HG02610 (cell line): ENCODE measurements at regions not wholly inside any gene's neighbourhood (a gene's known extent, or its start where the extent isn't known, plus 50 kb on each side); places are given as distances from the start of the nearest gene placed in this dataset.
"Not testable (repeated sequence)": the region's sequence is repeated elsewhere in the genome, so short reads cannot be mapped to it uniquely, and the experiment has no call there.

Experiments used
- ATAC-seq: cut with Tn5 transposase; IDR thresholded peaks from one replicate; pipeline ENCODE4 v1.9.1; 2021; ENCODE audit warnings: mild to moderate bottlenecking, moderate library complexity; ENCODE audit not compliant: unreplicated experiment

DNA sequence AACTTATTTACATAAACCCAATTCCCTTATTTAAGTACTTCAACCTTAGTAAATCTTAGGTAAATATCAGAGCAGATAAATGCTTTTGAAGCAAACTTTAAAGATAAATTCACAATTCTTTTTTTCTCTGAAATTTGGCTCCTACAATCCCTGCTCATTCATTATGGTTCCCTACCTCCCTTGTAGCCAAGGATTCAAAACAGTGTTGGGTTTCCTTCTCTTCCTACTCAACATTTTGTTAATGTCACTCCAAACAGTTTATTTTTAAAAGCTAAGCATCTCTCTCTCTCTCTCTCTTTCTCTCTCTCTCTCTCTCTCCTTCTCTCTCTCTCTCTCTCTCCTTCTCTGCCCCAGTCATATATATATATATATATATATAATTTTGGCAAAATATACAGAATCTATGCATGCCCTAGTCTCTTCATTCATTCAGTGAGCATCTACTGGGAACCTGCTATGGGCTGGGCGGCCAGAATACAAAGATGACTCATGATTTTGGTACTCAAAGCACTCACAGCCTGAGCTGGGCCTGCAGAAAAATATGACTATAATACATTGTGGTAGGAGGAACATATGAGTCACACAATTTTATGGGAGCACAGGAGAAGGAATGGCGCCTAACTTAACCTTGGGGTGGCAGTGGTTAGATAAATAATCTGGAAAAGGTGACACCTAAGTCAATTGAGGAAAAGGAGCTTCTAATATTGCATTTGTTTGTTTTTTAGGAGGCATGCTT lies 123.7 kb upstream of the DHRS4 start:
- ATAC-seq = no peak

DNA sequence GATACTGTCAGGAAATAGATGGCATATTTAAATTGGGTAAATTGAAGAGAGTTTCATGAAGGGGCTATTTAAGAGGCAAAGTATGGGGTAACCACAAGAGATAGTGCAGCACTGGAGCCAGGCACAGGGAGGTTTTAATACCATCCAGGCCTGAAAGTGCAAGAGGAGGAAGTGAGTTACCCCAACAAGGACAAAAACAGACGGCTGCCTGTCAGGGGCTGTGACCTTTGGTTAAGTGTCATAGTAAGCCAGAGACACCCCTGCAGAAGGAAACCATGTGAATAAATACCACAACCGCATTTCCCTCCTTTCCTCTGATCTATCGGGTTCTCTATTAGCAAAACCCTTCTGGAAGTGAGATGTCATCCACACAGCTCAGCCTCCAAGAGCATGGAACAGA lies 122.0 kb upstream of the DHRS4 start:
- no peak for ATAC-seq

- no peak for ATAC-seq
Measured at GRCh38 chr14:23861666-23862065, 91.9 kb upstream of the DHRS4 start.

GRCh38 chr14:23862513-23862912 lies 91.1 kb upstream of the DHRS4 start:
- no peak for ATAC-seq

DNA sequence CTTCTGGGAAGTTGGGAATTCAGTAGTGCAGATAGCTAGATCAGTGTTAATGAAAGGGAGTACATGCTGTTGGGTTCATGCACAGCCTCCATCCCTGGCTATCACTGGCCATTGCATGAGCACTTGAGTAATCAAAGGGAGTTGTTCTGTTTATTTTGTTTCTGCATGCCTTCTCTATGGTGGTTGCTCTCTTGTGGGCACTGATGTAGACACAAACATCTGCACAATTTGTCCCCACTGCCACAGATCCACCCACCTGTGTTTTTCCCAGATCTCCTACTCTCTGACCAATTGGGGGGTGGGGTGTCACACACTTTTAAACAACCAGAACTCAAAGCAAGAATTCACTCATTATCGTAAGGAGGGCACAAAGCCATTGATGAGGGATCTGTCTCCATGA lies 89.7 kb upstream of the DHRS4 start:
- no peak for ATAC-seq

DNA sequence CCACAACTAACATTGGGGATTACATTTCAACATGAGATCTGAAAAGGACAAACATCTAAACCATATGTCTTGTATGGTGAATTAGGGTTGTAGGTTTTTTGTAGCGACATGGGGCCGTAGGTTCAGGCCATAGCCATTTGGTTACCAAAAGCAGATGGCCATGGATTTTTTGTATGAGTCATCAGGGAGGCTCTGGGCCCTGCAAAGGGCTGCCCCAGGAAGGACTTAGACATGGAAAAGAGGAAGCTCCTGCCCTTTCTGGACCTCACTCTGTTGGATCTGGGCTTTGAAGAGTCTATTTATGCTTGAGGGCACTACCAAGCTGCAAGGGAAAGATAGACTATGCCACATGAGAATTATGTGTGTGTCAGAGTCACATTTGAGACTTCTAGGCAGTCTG lies 89.3 kb upstream of the DHRS4 start:
- no peak for ATAC-seq

GRCh38 chr14:23864861-23865260 lies 88.7 kb upstream of the DHRS4 start:
- ATAC-seq = no peak

- ATAC-seq = no peak
Measured at GRCh38 chr14:23865502-23865901, 88.1 kb upstream of the DHRS4 start.

GRCh38 chr14:23866269-23866668 lies 87.3 kb upstream of the DHRS4 start:
- no peak for ATAC-seq

DNA sequence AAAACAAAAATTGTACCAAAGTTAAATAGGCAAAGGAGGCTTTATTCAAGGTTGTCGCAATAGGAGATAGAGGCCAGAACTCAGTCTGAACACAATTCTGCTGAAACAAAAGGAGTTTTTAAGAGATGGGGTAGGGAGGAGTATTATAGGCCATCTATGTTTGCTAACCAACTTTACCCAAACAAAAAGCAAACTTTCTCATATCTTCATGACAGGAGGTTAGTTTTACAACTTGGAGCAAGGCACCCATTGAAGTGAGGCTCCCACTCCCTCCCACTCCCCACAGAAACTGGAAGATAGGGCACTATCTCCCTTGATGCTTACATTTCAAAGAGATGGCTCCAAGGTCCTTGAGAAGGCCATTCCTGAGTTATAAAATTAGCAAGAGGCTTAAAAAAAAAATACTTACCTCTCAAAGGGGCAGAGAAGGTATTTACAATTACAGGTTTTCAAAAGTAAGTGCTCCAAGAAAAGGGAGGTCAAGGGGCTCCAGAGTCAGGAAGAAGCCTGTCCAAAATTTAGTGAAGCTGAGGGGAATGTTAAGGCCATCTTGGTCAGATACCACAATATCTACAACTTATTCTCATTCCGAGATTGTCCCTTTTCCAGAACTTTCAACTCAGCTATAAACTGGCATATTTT lies 84.4 kb upstream of the DHRS4 start:
- no peak for ATAC-seq

DNA sequence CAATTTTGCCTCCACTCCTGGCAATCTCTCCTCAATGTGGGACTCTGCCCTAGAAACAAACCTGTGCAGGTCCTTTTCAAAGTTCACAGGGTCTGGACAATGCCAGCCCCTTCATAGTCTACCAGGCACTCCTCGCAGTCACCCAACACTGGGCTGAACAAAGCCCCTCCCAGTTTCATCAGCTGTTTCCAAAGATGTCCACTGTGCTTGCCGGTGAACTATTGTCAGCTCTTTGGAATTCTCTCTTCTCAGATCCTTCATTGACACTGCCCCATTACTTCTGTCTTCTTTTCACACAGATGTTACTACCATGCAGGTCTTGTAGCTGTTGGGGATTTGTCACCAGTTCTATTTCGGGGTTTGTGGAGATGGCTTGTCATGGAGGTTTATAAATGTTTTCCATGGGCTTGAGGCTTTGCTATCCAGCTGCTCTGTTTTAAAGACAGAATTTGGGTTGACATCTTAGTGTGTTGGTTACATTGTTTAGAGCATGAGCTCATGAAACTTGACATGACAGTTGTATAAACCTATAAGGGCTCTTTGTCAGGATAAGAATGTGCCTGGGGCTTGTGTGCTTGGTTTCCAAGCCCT lies 77.3 kb upstream of the DHRS4 start:
- ATAC-seq = no peak

DNA sequence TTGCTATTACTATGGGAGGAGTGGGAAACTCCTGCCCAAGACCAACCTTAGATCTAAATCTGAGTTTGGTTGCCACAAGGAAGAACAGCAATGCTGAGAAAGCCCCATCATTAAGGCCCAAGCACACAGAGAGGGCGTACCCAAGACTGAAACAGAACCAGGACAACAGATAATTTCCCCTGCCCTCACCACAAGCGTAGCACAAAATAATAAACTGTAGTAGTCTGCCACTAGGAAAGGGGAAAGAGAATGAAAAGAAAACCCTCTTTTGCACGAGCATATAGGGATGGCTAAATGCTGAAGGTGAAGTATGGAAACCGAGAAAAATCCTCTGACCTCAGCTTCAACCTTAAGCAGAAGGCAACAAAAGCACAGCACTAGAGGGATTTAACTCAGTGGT lies 76.5 kb upstream of the DHRS4 start:
- ATAC-seq = peak; percentile 75

GRCh38 chr14:23877538-23878180 lies 75.9 kb upstream of the DHRS4 start:
- ATAC-seq = peak; percentile 84

DNA sequence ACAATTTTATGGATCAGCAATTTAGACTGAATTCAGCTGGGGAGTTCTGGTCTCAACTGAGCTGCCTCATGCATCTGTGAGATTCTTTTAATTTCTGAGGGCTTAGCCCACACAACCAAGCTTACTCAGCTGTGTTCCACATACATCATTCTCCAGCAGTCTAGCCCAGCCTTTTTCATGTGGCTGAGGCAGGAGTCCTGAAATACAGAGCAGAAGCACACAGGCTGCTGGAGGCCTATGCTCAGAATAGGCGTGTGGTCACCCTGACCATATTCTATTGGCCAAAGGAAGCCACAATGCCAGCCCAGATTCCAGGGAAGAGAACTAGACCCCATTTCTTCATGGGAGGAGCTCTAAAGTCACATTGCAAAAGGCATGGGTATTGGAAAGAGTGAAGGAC lies 72.3 kb upstream of the DHRS4 start:
- ATAC-seq = no peak

DNA sequence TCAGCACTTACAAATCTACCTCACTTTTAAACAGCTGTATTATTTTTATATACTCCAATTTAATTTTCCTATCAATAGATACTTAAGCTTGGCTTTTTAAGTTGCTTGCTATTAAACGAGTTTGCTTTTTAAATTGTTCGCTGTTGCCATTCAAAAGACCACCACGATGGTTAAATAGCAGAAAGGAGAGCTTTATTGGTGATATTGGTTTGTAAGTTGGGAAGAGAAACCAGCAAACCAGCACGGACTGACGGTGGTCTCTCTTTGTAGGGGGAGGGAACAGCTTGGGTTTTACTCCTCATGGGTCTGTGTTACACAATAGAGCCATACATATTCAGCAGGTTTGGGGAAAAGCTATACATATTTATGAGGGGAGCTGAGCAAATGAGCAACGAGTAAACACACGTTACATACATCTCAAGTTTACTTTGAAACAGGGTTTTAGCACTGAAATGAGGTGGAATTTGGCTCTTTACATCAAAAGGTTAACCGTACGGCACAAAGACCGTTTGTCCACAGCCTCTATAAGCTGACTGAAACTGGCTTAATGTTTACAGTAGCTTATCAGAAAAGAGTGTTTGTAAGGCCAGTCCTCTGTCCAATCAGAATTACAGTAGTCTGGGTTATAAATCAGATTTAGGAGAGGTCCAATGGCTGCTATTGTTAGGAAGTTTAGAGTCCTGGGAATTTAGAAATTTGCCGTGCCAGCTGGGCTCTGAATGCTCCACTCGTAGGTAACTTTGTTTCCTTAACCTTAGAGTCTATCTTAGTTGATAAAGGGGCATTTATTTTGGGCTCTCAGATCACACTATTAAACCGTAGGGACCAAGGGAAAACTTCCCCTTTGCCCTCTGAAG lies 69.7 kb upstream of the DHRS4 start:
- no peak for ATAC-seq

DNA sequence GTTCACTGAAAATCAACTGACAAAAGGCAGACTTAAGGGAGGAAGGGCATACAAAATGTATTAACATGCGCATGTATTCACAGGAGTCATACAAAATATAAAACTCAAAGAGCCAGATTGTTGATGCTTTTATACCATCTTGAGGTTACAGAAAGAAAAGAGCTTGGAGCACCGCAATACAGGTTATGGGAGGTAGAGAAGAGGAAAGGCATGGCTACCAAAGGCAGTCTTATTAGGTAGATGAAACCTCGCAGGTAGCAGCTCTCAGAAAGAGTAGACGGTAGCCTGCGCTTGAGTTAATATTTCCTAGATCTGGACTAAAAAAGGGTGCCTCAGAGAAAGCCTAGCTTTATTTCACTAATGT lies 69.0 kb upstream of the DHRS4 start:
- no peak for ATAC-seq

GRCh38 chr14:23887536-23887935 lies 66.0 kb upstream of the DHRS4 start:
- no peak for ATAC-seq

DNA sequence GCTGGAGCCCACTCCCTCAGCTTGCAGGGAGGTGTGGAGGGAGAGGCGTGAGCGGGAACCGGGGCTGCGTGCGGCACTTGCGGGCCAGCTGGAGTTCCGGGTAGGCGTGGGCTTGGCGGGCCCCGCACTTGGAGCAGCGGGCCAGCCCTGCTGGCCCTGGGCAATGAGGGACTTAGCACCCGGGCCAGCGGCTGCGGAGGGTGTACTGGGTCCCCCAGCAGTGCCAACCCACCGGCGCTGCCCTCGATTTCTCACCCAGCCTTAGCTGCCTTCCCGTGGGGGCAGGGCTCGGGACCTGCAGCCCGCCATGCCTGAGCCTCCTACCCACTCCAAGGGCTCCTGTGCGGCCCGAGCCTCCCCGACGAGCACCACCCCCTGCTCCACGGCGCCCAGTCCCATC lies 61.9 kb upstream of the DHRS4 start:
- ATAC-seq = not testable (repeated sequence)

DNA sequence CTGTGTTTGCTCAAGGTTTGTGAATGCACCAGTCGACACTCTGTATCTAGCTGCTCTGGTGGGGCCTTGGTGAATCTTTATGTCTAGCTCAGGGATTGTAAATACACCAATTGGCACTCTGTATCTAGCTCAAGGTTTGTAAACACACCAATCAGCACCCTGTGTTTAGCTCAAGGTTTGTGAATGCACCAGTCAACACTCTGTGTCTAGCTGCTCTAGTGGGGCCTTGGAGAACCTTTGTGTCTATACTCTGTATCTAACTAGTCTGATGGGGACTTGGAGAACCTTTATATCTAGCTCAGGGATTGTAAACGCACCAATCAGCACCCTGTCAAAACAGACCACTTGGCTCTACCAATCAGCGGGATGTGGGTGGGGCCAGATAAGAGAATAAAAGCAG lies 61.3 kb upstream of the DHRS4 start:
- ATAC-seq = not testable (repeated sequence)

DNA sequence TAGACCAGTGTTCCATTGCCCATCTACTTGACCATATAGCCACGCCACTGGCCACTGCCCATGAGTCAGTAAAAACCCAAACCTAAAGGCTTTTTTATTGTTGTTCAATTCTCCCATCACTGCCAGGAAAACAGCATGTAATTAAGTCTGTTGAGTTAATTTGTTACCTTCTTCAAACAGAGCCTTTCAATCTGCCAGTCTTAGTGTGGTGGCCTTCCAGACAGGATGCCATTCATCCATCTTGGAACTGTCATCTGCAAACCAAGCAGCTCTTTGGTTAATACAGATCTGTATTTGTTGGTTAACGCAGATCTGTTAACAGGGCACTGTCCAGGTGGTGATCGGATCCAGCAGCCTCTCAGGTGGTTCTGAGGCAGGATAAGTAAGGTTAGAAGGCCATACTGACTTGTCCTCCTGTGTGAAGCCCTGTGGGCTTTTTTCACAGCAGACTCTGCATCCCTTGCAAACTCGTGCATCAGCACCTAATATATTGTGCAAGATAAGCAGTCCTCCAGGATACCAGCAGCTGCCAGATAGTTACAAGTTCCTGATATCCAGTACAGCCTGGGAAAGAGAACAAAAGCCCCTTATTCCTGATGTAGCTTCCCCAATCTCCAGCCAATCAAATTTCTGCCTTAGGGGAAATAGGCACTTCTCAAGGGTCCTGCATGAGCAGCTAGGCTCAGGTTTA lies 59.1 kb upstream of the DHRS4 start:
- ATAC-seq = no peak

DNA sequence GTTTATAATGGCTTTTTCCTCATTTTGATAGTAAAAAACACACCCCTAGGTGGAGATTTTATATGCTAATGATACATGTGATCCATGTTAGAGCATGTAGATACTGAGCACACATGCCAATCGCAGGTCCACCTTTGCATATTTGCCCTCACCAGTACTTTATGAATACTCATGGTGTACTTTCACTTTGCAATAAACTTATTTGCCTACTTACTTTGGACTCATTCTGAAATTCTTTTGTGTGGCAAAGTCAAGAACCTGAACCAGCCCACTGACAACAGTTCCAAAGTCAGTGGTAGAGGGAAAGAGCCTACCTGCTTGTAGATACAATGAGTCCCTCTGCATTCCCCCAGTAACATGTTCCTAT lies 58.5 kb upstream of the DHRS4 start:
- no peak for ATAC-seq
